Progenitor cell of endocrine pancreas (in vitro differentiated cells): ENCODE measurements at regions not wholly inside any gene's neighbourhood (a gene's known extent, or its start where the extent isn't known, plus 50 kb on each side); places are given as distances from the start of the nearest gene placed in this dataset.
"Not testable (repeated sequence)": the region's sequence is repeated elsewhere in the genome, so short reads cannot be mapped to it uniquely, and the experiment has no call there.

Experiments
- DNase-seq: peaks from one replicate; pipeline ENCODE4 v3.0.0; 2021; ENCODE audit warnings: low spot score; ENCODE audit not compliant: unreplicated experiment
- H3K27ac Mint-ChIP-seq: 2 replicates; pipeline ENCODE4 v1.8.0; 2021; ENCODE audit warnings: mild to moderate bottlenecking, moderate library complexity, mixed read lengths
- H3K27me3 Mint-ChIP-seq: 2 replicates; pipeline ENCODE4 v1.8.0; 2021; ENCODE audit warnings: mixed read lengths
- H3K36me3 Mint-ChIP-seq: 2 replicates; pipeline ENCODE4 v1.8.0; 2022; ENCODE audit warnings: mixed read lengths; ENCODE audit not compliant: insufficient read depth
- H3K4me1 Mint-ChIP-seq: 2 replicates; pipeline ENCODE4 v1.8.0; 2021; ENCODE audit warnings: low read depth, mixed read lengths
- H3K4me3 Mint-ChIP-seq: 2 replicates; pipeline ENCODE4 v1.8.0; 2021; ENCODE audit warnings: low read depth, mild to moderate bottlenecking, moderate library complexity, mixed read lengths
- H3K9me3 Mint-ChIP-seq: 2 replicates; pipeline ENCODE4 v1.8.0; 2021; ENCODE audit warnings: low read depth, mixed read lengths
- CTCF ChIP-seq: fragments of 200-600 bp; sonication (generic); IDR thresholded peaks from one replicate; pipeline ENCODE4 v1.5.0; 2021; ENCODE audit warnings: antibody characterized with exemption, mild to moderate bottlenecking; ENCODE audit not compliant: unreplicated experiment

DNA sequence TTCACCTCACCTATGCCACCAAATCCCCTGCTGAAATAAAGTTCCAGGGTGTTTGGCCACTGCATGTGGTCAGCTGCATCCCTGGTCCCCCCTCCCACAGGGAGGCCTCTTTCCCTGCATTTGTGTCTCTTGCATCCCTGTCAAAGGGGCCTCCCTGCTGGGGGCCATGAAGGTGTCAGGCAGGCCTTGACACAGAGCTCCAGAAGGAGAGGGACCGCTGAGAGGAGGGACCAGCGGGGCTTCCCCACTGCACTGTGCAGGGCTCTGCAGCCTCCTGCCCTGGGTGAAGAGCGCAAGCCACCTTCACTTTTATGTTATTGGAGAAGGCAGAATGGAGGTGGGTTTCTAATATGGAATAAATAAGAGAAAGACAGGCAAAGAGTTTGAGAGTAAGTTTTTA lies 230.2 kb downstream of the ANKRD30B start:
- no peaks in the 10 kb centered on the region for H3K4me1 Mint-ChIP-seq
- TF ChIP-seq CTCF, result no peak
- H3K9me3 Mint-ChIP-seq, result peaks cover 64% of the 10 kb centered on the region
- H3K27ac Mint-ChIP-seq, result no peak overlapping the region
- no peaks in the 10 kb centered on the region for H3K27me3 Mint-ChIP-seq
- H3K36me3 Mint-ChIP-seq, result no peaks in the 10 kb centered on the region
- no peak for DNase-seq
- no peak overlapping the region for H3K4me3 Mint-ChIP-seq

GRCh38 chr18:14978962-14979535 lies 231.1 kb downstream of the ANKRD30B start:
- no peak for TF ChIP-seq CTCF

DNA sequence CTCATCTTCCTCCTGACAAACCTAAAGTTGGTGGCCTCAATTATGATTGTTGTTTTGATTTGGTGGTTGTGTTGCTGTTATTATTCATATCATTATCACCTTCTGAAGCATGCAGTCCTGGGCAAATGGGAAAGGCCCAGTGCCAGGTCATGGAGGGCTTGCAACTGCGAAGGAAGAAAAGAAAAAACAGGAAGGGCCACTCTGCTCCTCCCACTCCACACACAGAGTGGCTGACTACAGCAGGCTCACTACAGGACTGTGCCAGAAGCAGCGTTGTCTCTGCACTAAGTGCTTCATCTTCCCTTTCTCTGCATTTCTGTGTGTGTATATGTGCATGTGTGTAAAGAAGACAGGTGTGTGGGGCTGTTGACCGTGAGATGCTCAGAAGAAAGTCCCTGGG lies 231.9 kb downstream of the ANKRD30B start:
- Mint-ChIP-seq H3K27ac (no peak overlapping the region), H3K4me3 (no peak overlapping the region), H3K9me3 (peaks cover 55% of the 10 kb centered on the region), H3K27me3 (no peaks in the 10 kb centered on the region), H3K4me1 (no peaks in the 10 kb centered on the region), H3K36me3 (no peaks in the 10 kb centered on the region)
- TF ChIP-seq CTCF, result no peak
- no peak for DNase-seq

More at GRCh38 chr18:14978962-14979535, 231.1 kb downstream of the ANKRD30B start:
- Mint-ChIP-seq H3K4me1 (no peaks in the 10 kb centered on the region), H3K9me3 (peaks cover 60% of the 10 kb centered on the region), H3K36me3 (no peaks in the 10 kb centered on the region), H3K27me3 (no peaks in the 10 kb centered on the region), H3K4me3 (no peak overlapping the region), H3K27ac (no peak overlapping the region)
- no peak for DNase-seq

- H3K36me3 Mint-ChIP-seq, H3K27ac Mint-ChIP-seq, H3K4me1 Mint-ChIP-seq, H3K4me3 Mint-ChIP-seq, DNase-seq, H3K27me3 Mint-ChIP-seq: not testable (repeated sequence)
- peaks cover 47% of the 10 kb centered on the region for H3K9me3 Mint-ChIP-seq
Measured at GRCh38 chr18:14984531-14984930, 236.6 kb downstream of the ANKRD30B start.

- H3K9me3 Mint-ChIP-seq, result peaks cover 40% of the 10 kb centered on the region
- not testable (repeated sequence) for H3K36me3 Mint-ChIP-seq, H3K4me3 Mint-ChIP-seq, H3K27me3 Mint-ChIP-seq, H3K4me1 Mint-ChIP-seq, H3K27ac Mint-ChIP-seq, DNase-seq
Measured at GRCh38 chr18:14985291-14986013, 237.5 kb downstream of the ANKRD30B start.

GRCh38 chr18:14987377-14987776 lies 239.4 kb downstream of the ANKRD30B start:
- not testable (repeated sequence) for H3K36me3 Mint-ChIP-seq, H3K4me1 Mint-ChIP-seq

DNA sequence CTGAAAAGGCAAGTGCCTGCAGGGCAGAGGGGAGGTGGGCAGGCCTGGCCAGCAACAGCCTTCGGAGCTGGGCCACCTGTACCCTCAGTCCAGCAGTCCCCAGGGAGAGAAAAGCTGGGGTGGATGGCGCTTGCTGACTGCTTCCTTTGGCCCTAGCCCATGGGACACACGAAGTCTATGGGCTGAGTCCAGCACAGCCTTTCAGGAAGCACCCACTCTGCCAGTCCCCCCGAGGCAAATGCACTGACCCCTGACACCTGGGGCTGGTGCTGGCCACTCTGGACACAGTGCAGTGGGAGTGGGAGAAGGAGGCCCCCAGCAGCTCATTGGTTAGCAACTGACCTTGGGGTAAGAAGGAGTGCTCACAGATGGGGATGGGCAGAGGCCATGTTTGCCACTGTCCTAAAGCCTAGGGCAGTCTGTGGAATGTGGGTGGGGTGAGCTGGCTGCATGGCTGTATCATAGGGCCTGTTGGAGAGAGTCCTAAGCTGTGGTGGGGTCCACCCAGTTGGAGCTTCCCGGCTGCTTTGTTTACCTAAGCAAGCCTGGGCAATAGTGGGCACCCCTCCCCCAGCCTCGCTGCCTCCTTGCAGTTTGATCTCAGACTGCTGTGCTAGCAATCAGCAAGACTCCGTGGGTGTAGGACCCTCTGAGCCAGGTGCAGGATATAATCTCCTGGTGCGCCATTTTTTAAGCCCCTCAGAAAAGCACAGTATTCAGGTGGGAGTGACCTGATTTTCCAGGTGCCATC lies 240.2 kb downstream of the ANKRD30B start:
- H3K4me3 Mint-ChIP-seq, H3K27ac Mint-ChIP-seq, H3K4me1 Mint-ChIP-seq, H3K27me3 Mint-ChIP-seq, H3K36me3 Mint-ChIP-seq, DNase-seq: not testable (repeated sequence)
- peaks cover 17% of the 10 kb centered on the region for H3K9me3 Mint-ChIP-seq

More at GRCh38 chr18:14987377-14987776, 239.4 kb downstream of the ANKRD30B start:
- peaks cover 23% of the 10 kb centered on the region for H3K9me3 Mint-ChIP-seq
- not testable (repeated sequence) for DNase-seq, H3K27me3 Mint-ChIP-seq, H3K4me3 Mint-ChIP-seq, H3K27ac Mint-ChIP-seq

- H3K9me3 Mint-ChIP-seq, result peaks cover 18% of the 10 kb centered on the region
- not testable (repeated sequence) for H3K27me3 Mint-ChIP-seq, DNase-seq, H3K36me3 Mint-ChIP-seq, H3K4me3 Mint-ChIP-seq, H3K27ac Mint-ChIP-seq, H3K4me1 Mint-ChIP-seq
Measured at GRCh38 chr18:14989569-14989968, 241.6 kb downstream of the ANKRD30B start.

- DNase-seq, H3K4me3 Mint-ChIP-seq, H3K27ac Mint-ChIP-seq, H3K36me3 Mint-ChIP-seq, H3K27me3 Mint-ChIP-seq, H3K4me1 Mint-ChIP-seq: not testable (repeated sequence)
- H3K9me3 Mint-ChIP-seq, result peaks cover 22% of the 10 kb centered on the region
Measured at GRCh38 chr18:14991934-14992445, 244.0 kb downstream of the ANKRD30B start.

DNA sequence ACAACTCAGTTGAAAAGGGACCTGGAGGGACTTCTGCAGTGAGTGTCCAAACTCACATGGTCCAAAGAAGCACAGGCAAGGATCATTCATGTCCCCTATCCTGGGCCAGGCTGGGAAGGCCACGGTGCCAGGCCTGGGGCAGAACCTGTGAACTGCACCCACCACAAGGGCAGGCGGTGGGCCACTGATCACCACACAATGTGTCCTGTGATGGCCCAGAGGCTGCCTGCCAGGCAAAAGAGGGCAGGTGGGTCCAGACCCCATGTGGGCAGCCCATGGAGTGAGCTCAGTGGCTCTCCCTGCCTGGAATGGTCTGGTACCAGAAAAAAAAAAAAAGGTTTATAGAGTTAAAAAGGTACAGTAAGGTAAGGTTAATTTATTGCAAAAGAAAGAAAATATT lies 244.8 kb downstream of the ANKRD30B start:
- peaks cover 24% of the 10 kb centered on the region for H3K9me3 Mint-ChIP-seq
- H3K36me3 Mint-ChIP-seq, DNase-seq, H3K27me3 Mint-ChIP-seq, H3K27ac Mint-ChIP-seq, H3K4me1 Mint-ChIP-seq, H3K4me3 Mint-ChIP-seq: not testable (repeated sequence)
